A673 (cell line): ENCODE measurements at regions not wholly inside any gene's neighbourhood (a gene's known extent, or its start where the extent isn't known, plus 50 kb on each side); places are given as distances from the start of the nearest gene placed in this dataset.
"Not testable (repeated sequence)": the region's sequence is repeated elsewhere in the genome, so short reads cannot be mapped to it uniquely, and the experiment has no call there.

Experiments
- BruUV-seq: library from RNA; stranded (reverse); fragments of 400-500 nt; replicated peaks from 2 replicates; lab custom pipeline; 2021; lab: Mats Ljungman, UMichigan
- CTCF ChIA-PET: fragments of 300-600 bp; sonication (Branson Sonifier 250); formaldehyde crosslinking; loops from one replicate; lab custom pipeline; 2022; ENCODE audit warnings: antibody characterized with exemption; lab: Charles Lee
- POLR2A ChIA-PET: fragments of 300-600 bp; sonication (Branson Sonifier 250); formaldehyde crosslinking; loops from one replicate; lab custom pipeline; 2022; ENCODE audit warnings: antibody characterized with exemption; ENCODE audit not compliant: low non-redundant PET; lab: Charles Lee
- DNase-seq: peaks from one replicate; pipeline ENCODE4 v3.0.0-alpha.2; 2015; ENCODE audit warnings: low spot score
- H3K27ac ChIP-seq: fragments of 200-600 bp; sonication (generic); 2 replicates; pipeline ENCODE4 v1.5.1; 2016; ENCODE audit warnings: mixed run types, low read depth, mild to moderate bottlenecking, mixed read lengths, antibody characterized with exemption, low read length; ENCODE audit not compliant: poor library complexity, severe bottlenecking
- H3K27me3 ChIP-seq: fragments of 200-600 bp; sonication (generic); replicated peaks from 2 replicates; pipeline ENCODE4 v1.6.1; 2017; ENCODE audit warnings: mixed run types, low read depth, mild to moderate bottlenecking, mixed read lengths, antibody characterized with exemption, low read length; ENCODE audit not compliant: insufficient read depth, poor library complexity
- H3K36me3 ChIP-seq: fragments of 200-600 bp; sonication (generic); 2 replicates; pipeline ENCODE4 v1.6.1; 2016; ENCODE audit warnings: mixed run types, mild to moderate bottlenecking, mixed read lengths, antibody characterized with exemption, low read length; ENCODE audit not compliant: insufficient read depth, poor library complexity, severe bottlenecking
- H3K4me1 ChIP-seq: fragments of 200-600 bp; sonication (generic); 2 replicates; pipeline ENCODE4 v1.6.1; 2017; ENCODE audit warnings: mixed run types, mild to moderate bottlenecking, mixed read lengths, antibody characterized with exemption, low read length; ENCODE audit not compliant: insufficient read depth, poor library complexity, severe bottlenecking
- H3K4me3 ChIP-seq: fragments of 200-600 bp; sonication (generic); 2 replicates; pipeline ENCODE4 v1.5.1; 2016; ENCODE audit warnings: low read depth, mixed run types, mild to moderate bottlenecking, mixed read lengths, low read length; ENCODE audit not compliant: poor library complexity, severe bottlenecking
- H3K9me3 ChIP-seq: fragments of 200-600 bp; sonication (generic); 2 replicates; pipeline ENCODE4 v1.6.1; 2016; ENCODE audit warnings: mixed run types, low read depth, mild to moderate bottlenecking, mixed read lengths, antibody characterized with exemption, low read length; ENCODE audit not compliant: poor library complexity, severe bottlenecking
- CTCF ChIP-seq: fragments of 300-800, 200-600 bp; sonication (generic); conservative IDR thresholded peaks from 2 replicates; pipeline ENCODE4 v1.5.1; 2017; ENCODE audit warnings: low read depth, mild to moderate bottlenecking, antibody characterized with exemption, low read length, moderate library complexity, mixed read lengths
- EZH2 ChIP-seq: fragments of 200-600 bp; sonication (generic); IDR thresholded peaks from 2 replicates; pipeline ENCODE4 v1.6.1; 2017; ENCODE audit warnings: borderline replicate concordance, low read depth, mild to moderate bottlenecking, mixed read lengths, antibody characterized with exemption, low read length; ENCODE audit not compliant: poor library complexity, severe bottlenecking
- intact Hi-C: fragments of 100-400 bp; cut with micrococcal nuclease; formaldehyde crosslinking; loops from one replicate; pipeline ENCODE4 v1.10.0; 2022; ENCODE audit not compliant: unreplicated experiment

- POLR2A ChIA-PET: no interaction called here
- H3K9me3 ChIP-seq: no peaks in the 10 kb centered on the region
- CTCF ChIA-PET: no interaction called here
Observed at GRCh38 chr17:77635176-77635575, 323.3 kb upstream of the TNRC6C start.

GRCh38 chr17:77635785-77636184 lies 322.7 kb upstream of the TNRC6C start:
- intact Hi-C loops, H3K4me3 ChIP-seq, H3K9me3 ChIP-seq, DNase-seq, BruUV-seq, H3K36me3 ChIP-seq, H3K4me1 ChIP-seq, H3K27ac ChIP-seq, CTCF ChIA-PET: not testable (repeated sequence)
- POLR2A ChIA-PET: interaction anchor here (0.6 kb wide), 1 partner anchor 28 kb away, joined by 3 read pairs; no protein-coding TSS in a partner anchor
- H3K27me3 ChIP-seq: peaks cover 32% of the 10 kb centered on the region

More at GRCh38 chr17:77635176-77635575, 323.3 kb upstream of the TNRC6C start:
- BruUV-seq: no TSS peak
- H3K36me3 ChIP-seq: no peaks in the 10 kb centered on the region
- TF ChIP-seq CTCF: no peak
- TF ChIP-seq EZH2: no peak
- no peaks in the 10 kb centered on the region for H3K4me1 ChIP-seq
- H3K27ac ChIP-seq: no peak overlapping the region
- H3K27me3 ChIP-seq: peaks cover 26% of the 10 kb centered on the region
- no peak overlapping the region for H3K4me3 ChIP-seq
- intact Hi-C loops: no loop called here
- no peak for DNase-seq

GRCh38 chr17:77636835-77637817 lies 321.4 kb upstream of the TNRC6C start:
- H3K4me1 ChIP-seq: no peaks in the 10 kb centered on the region
- H3K27ac ChIP-seq: no peak overlapping the region
- no peaks in the 10 kb centered on the region for H3K36me3 ChIP-seq
- CTCF ChIA-PET: no interaction called here
- no peak for DNase-seq
- no peaks in the 10 kb centered on the region for H3K9me3 ChIP-seq
- TF ChIP-seq EZH2 (no peak), CTCF (no peak)
- H3K4me3 ChIP-seq: no peak overlapping the region
- POLR2A ChIA-PET: no interaction called here
- intact Hi-C loops: no loop called here
- H3K27me3 ChIP-seq: peaks cover 38% of the 10 kb centered on the region
- BruUV-seq: no TSS peak
